T follicular helper cell (primary cell): ENCODE measurements at regions not wholly inside any gene's neighbourhood (a gene's known extent, or its start where the extent isn't known, plus 50 kb on each side); places are given as distances from the start of the nearest gene placed in this dataset.

ENCODE experiments used
- DNase-seq: peaks from one replicate; pipeline ENCODE4 v3.0.0-alpha.2; 2020; ENCODE audit warnings: low read depth

DNA sequence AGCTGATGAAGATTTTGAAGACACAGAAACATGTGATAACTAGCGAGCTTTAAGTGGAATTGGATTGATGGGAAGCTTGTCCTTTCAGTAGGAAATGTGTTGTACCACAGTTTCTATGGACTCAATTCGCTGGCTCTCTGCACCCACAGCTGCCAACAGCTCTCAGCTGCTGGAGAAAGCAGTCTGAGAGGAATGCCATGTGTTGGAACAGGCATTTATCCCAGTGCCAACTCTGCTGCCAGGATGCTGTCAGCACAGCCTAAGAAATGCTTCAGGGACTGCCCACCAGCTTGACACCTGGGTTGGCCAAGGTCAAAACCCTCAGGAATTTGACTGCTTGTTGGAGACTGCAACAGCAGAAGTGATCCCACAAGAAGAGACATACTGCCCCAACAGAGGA is 193.0 kb upstream of the THSD7B start:
- DNase-seq, result no peak

DNA sequence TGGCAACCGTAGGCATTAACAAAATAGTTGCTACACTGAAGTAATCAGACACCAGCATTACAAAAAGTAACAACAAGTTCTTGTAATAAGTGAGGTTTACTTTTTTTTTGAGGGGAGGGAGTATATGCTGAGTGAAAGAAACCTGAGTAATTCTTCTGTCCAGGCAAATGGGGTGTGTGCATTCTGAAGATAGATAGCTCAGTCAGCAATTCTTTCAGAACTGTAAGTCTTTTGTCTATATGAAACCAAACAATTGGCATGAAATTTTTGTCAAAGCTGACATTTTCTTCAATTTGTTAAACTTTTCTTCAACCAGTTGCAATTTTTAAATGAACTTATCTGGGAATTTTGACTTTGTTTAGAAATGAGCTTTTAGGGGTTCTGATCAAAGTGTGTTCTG is 208.1 kb upstream of the THSD7B start:
- DNase-seq, result no peak

DNA sequence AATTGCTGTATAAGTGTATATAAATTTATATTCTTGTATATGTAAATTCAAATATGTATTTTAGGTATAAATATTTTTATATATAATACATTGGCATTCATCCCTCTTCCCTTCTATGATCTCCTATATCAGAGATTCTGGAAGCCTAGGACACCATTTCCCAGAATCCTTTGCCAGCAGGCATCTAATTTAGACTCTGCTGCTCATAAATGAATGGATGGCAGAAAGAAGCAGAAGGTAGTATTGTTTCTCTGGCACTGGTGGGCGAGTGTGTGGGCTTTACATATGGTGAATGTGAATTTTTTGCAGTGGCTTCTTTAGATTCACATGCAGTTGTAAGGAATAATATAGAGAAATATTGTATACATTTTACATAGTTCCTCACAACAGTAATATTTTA is 215.2 kb upstream of the THSD7B start:
- no peak for DNase-seq

GRCh38 chr2:136539355-136539754 is 226.0 kb upstream of the THSD7B start:
- DNase-seq, result no peak

DNA sequence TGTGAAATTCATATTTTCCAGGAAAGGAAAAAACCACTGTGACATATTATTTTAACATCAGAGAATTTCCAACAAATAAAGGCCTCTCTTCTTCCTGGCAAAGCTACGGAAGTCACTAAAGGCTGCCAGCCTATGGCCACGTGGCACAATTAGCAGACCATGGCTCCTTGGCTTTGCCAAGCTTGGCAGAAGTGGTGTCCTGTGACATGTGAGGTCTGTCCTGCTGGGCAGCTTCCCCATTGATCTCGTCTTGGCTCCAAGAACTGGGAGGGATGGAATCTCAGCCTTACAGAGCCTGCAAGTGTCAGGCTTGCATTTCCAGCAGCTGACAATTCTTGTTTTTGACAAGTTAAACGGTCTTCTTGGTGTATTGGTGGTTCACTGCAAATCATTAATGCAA is 226.9 kb upstream of the THSD7B start:
- DNase-seq, result no peak

GRCh38 chr2:136534811-136535210 is 230.5 kb upstream of the THSD7B start:
- no peak for DNase-seq

GRCh38 chr2:136532171-136532570 is 233.2 kb upstream of the THSD7B start:
- no peak for DNase-seq

DNA sequence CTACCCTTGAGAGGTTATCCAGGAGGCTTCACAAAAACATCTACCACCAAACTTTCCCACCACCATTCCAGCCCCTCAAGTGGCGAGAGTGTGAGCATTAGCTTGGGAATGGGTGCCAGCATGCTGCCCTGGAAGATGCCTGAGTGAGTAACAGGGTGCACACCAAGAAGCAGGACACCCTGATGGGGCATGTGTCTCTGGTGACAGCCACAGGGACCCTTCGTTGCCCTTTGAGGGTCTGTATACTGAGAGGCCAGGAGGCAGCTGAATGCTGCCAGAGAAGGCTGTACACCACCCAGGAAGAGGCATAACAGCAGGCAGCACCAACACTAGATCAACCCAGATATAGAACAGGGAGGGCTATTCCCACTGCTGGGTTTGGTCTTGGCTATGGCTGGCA is 233.6 kb upstream of the THSD7B start:
- no peak for DNase-seq

DNA sequence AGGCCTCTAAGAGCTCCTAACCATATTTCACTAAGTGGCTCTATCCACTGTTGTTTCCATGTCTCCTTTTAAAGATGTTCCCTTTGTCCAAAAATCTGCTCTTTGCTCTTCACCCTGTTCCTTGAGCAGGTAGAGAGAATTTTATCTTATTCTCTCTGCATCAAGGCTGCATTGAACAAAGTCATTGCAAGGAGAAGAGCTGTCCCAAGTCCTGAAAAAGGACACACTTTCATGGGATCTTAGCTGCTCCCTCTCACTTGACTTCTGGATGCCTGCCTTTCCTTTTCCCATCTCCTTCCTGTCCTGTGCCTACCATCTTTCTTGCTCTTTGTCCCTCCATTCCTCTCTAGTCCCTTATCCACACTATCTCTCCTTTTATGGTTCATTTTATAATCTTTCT is 235.2 kb upstream of the THSD7B start:
- no peak for DNase-seq

DNA sequence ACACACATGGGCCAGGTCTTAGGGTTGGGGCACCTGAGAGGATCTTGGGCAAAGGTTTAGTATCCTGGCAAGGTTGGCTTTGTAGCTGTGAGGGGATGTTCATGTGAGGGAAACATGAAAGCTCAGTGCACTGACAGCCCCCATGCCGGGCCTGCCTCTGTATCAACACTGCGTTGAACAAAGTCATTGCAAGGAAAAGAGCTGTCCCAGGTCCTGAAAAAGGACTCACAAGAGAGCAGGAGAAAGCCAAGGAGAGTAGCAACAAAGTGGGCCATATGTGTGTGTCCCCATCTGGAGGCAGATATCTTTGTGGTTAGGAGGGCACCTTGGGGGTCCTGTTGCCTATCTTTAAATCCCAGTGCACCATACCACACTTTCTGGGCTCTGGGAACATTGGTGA is 237.8 kb upstream of the THSD7B start:
- no peak for DNase-seq

DNA sequence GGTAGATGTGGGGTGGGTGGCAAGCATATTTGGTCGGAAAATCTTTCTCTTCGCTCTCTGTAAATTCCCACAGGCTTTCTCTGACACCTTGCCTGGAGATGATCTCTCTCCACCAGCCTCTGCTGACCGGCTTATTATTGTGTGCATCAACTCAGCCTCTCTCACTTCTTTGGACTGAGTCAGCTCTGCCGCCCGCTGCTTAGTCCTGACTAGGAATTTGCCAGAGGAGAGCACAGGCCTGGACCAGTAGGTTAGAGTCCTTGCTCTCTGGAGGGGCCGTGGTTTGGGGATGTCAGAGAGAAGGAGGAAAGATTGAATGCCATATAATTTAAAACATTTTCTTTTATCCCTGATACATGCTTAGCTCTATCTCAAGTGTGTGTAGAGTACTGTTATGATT is 242.6 kb upstream of the THSD7B start:
- no peak for DNase-seq

DNA sequence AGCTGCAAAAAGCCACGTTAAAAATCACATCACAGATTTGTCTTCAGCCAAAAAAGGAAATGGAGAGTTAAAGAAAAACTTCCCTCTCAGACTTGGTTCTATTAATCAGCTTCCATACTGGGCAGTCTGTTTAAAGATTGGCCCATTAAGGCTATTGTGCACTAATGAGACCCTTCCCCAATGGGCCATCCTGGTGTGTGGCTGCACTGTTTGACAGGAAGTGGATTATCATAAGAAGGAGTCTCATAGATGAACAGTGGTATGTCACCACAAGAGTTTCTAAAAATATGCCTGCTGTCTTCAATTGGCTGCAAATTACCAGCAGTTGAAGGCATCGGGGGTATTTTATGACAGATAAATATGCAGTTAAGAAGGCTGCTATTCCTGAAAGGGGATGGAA is 247.6 kb upstream of the THSD7B start:
- DNase-seq, result no peak

GRCh38 chr2:136510244-136510643 is 255.1 kb upstream of the THSD7B start:
- DNase-seq, result no peak

DNA sequence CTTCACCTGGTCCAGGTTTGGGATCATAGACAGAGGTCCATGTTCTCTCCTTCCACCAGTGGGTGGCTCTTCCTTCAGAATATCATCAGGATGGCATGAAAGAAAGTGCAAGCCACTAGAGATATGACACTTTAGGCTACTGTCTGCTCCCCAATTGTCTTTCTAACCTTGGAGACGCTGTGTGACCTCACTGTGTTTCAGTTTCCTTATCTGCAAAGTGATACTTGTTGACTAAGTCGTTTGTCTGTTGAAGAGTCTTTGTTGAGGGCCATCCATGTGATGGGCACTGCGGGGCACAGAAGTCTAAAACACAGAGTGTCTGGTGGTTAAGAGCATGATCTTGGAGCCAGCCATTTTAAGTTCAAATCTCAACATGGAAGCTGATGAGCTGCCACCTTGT is 259.9 kb upstream of the THSD7B start:
- DNase-seq, result no peak

DNA sequence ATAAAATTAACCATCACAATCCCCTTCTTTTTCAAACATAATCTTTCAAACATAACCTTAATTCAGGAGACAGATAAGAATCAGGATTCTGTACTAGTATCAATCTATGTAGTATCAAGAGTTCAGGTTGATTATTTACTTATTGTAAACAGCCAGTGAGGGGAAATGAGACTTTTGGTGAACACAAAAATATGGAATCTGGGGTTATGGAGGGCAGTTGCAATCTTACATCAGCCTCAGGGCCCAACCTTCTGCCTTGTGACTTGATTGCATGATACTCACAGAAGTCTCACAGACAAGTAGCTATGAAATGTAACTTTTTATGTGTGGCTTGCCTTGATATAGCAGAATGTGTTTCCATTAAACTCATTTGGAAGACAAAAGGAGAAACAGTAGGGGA is 262.7 kb upstream of the THSD7B start:
- DNase-seq, result no peak

DNA sequence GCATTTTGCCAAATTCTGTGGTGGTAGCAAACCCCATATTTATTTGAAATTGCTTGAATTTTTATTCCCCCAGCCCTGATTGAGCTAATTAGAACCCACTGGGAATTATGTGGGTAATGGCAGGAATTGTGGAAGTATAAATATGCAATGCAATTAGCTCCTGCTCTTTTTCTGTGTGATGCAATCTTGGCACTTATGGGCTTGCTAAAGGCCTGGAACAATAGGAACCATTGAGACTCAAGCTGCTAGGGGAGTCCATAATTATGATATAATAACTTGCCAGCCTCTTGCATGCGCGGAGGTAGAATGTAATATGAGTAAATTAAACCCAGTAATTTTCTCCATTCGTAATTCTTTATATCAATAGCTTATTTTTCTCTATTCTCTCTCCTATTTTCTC is 267.6 kb upstream of the THSD7B start:
- DNase-seq, result no peak

GRCh38 chr2:136496966-136497365 is 268.4 kb upstream of the THSD7B start:
- DNase-seq, result no peak

DNA sequence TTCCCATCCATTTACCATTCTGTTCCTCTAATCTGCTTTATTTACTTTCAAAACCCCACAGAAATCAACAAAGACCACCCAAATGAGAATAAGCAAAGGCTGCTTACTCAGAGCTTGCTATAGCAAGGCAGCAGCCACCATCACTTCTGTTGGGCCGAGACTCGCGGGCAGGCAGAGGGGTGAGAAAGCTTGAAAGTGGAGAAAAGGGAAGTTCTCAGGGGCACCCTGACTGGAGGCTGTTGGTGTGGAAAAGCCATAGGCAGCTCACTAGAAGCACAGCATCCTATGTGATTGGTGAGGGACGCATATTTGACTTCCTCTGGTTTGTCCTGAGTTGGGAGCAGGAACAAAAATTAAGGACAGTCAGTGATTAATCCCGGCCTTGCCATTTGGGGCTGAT is 269.7 kb upstream of the THSD7B start:
- DNase-seq, result no peak

DNA sequence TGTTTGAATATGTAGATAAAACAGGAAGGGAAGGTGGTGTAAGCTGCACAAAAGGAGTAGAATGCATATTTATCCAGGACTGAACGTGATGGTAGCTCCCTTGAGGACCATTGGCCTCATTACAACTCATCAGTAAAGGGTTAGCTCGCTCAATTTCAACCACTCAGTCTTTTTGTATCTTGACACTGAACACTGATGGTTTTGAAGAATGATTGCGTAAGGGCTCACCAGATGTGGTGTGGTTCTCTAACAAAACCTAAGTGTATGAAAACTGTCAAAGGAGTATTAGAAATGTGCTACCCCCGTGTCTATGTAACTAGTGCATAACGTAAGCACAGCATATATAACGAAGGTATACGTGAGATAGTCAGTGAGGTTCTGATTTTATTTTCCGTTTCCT is 272.4 kb upstream of the THSD7B start:
- no peak for DNase-seq

GRCh38 chr2:136490100-136490499 is 275.2 kb upstream of the THSD7B start:
- DNase-seq, result no peak

DNA sequence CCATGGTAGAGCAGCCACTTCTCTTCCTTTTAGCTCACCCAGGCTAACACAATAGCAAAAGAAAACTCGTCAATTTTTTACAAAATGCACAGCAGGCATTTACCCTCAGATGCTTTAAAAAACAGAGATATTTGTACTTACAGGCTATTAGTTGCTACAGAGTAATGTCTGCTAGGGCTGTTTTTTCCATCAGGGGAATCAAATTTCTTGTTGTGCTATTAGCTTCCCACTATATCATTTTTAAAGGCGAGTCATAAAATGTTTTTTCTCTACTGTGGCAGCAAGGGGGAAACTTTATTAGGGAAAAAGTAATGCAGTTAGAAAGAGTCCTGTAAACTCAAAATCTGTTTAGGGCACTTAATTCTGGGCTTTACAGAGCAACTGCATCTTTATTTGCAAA is 277.9 kb upstream of the THSD7B start:
- DNase-seq, result no peak

DNA sequence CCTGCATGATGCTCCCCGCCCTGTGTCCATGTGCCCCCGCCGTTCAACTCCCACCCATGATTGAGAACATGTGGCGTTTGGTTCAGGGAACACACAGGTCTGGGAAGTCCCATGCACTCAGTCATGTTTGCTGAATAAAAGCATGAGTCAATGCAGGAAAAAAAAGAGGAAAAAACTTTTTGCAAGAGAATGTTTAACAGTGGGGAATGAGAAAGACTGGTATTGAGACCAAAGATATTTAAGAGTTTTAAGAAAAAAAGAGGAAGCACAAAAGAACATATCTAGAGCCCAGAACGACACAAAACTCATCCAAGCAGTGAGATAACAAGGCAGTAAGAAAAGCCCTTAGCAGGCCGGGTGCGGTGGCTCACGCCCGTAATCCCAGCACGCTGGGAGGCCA is 279.2 kb upstream of the THSD7B start:
- DNase-seq, result no peak

- no peak for DNase-seq
Measured at GRCh38 chr2:136482966-136483365, 282.4 kb upstream of the THSD7B start.

DNA sequence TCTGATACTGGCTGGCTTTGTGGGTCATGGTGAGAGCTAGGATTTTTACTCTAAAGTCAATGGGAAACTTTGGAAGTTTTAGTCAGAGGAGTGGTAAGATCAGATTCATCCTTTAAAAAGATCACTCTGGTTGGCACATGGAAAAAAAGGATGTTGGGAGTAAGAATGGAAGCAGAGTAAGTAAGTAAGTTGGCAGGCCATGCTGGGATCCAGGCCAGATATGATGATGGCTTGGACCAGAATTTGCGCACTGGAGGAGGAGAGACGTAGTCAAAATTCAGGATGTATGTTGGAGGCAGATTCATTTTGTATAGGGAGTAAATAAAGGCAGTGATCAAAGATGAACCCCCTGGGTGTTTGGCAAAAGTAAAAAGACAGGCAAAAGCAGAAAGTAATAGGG is 283.3 kb upstream of the THSD7B start:
- DNase-seq, result no peak

DNA sequence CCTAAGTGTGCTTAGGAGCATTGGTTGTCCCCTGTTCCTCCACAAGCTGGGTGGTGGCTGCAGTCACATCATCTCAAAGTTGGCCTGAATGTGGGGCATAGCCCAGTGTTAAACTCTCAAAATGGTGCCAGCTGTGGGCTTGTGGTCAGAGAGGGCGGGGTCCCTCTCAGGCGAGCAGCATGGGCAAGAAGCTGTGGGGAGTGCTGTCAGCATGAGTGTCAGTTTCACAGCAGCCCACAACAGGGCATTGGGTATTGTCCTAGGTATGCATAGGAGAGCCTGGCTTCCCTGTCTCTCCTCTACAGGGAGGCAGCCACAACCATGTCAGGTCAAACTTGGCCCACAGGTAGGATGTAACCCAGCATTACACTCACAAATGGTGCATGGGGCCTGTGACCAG is 285.6 kb upstream of the THSD7B start:
- DNase-seq, result no peak
